NCI-H1436 treated with DMSO at 0.1 percent for 48 hours (cell line): ENCODE measurements at regions not wholly inside any gene's neighbourhood (a gene's known extent, or its start where the extent isn't known, plus 50 kb on each side); places are given as distances from the start of the nearest gene placed in this dataset.

ENCODE experiments used
- DNase-seq: peaks from one replicate; lab custom pipeline; 2025; lab: John Stamatoyannopoulos, UW

DNA sequence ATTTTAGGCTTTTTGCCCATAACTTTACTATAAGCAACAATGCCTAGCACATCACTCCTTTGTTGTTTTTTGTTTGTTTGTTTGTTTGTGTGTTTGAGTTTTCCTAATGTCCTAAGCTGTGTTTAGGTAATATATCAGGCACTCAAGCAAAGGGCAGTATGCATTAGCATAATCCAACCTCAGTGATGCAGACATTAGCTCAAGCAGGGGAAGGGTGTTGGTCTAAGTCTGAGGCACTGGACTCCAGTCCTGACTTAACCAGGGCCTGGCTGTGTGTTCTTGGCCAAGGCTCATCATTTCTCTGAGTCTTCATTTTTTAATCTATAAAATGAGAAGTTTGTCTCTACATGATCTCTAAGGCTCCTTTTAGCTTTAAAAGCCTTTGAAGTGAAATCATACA lies 65.9 kb upstream of the RFC3 start:
- DNase-seq = no peak

GRCh38 chr13:33752597-33752996 lies 65.4 kb upstream of the RFC3 start:
- DNase-seq = no peak

GRCh38 chr13:33756929-33757328 lies 61.0 kb upstream of the RFC3 start:
- DNase-seq = no peak

DNA sequence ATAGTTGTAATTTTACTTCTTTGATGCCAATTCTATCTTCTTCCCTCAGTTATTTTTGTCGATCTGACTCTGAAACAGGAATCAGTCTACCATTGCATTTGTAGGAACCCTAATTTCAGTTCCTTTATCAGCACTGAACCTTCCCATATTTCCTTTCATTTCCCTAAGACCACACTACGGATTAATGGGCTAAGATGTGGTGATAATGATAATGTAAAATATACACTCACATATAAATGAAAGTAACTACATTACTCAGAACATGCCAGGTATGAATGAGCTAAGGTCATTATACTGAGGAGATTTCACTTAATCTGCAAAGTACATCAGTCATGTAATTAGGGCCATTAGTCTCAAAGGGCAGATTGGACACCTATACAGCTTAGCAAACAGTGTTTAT lies 60.2 kb upstream of the RFC3 start:
- DNase-seq = no peak

- no peak for DNase-seq
Measured at GRCh38 chr13:33758113-33758512, 59.8 kb upstream of the RFC3 start.

DNA sequence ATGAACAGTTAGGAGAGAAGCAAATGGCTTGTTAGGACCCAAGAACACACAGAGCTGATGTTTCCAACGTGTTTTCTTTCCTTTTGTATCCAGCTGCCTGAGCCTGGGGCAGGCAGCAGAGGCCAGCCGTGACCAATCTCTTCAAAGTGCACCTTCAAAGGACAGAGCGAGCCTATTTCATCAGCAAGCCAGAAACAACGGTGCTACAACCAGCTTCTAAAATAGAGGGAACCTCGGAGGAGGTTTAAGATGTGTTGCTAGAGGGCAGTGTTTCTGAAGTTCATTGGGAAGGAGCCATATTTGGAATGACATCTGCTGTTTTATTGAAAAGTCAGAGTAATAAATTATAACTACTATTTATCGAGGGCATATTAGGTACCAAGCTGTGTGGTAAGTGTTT lies 56.2 kb upstream of the RFC3 start:
- DNase-seq = no peak

- DNase-seq = no peak
Measured at GRCh38 chr13:33763021-33763420, 54.9 kb upstream of the RFC3 start.

DNA sequence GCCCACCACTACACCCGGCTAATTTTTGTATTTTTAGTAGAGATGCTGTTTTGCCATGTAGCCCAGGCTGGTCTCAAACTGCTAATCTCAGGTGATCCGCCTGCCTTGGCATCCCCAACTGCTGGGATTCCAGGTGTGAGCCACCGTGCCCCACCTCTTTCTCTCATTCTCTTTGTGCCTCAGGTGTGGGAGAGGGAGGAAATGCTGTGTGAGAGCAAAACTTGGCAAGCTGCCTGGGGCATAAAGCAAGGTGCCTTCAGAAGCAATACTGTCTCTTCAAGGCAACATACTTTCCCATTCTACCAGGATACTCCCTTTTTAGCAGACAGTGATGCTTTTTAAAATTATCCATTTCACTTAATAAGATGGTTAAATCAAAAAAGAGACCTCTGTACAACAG lies 53.2 kb upstream of the RFC3 start:
- DNase-seq = no peak

- DNase-seq = no peak
Measured at GRCh38 chr13:33766329-33767123, 51.4 kb upstream of the RFC3 start.

DNA sequence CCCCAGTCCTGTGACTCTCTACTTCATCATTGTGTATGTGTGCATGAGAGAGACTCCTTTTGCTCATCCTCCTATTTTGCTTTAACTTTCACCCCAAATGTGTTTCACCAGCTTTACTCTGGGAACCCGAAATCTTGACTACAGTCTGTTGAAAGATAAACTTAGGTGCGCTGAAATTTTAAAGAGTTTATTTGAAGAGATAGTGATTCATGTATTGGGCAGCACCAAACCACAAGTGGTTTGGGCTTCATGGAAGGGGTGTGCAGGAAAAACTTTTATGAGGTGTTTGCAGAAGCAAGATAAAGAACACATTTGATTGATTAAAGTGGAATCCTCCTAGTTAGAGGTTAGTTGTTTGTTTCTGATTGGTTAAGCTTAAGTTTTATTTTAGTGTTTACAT lies 50.8 kb upstream of the RFC3 start:
- DNase-seq = no peak
